Astrocyte of the spinal cord (primary cell): ENCODE measurements at regions not wholly inside any gene's neighbourhood (a gene's known extent, or its start where the extent isn't known, plus 50 kb on each side); places are given as distances from the start of the nearest gene placed in this dataset.
A peak's percentile ranks its signal among the peaks of the same experiment; 100 is the strongest.

ENCODE experiments used
- DNase-seq: peaks from one replicate; pipeline ENCODE4 v3.0.0; 2011; ENCODE audit warnings: low read depth, low spot score
- H3K4me3 ChIP-seq: 2 replicates; pipeline ENCODE4 v1.5.1; 2011; ENCODE audit warnings: low read depth, mild to moderate bottlenecking, low read length, moderate library complexity
- CTCF ChIP-seq: IDR thresholded peaks from 2 replicates; pipeline ENCODE4 v1.5.1; 2012; ENCODE audit warnings: low read depth, mild to moderate bottlenecking, low read length, inconsistent platforms
- in situ Hi-C: cut with HindIII; loops from 2 replicates; pipeline ENCODE4 v1.10.0; 2017; ENCODE audit warnings: low sequenced_read_pairs

- H3K4me3 ChIP-seq: no peak overlapping the region
- TF ChIP-seq CTCF: no peak
- DNase-seq: no peak
- in situ Hi-C loops: no loop called here
These were observed 278.8 kb upstream of the NDST3 start for GRCh38 chr4:117755438-117755837.

DNA sequence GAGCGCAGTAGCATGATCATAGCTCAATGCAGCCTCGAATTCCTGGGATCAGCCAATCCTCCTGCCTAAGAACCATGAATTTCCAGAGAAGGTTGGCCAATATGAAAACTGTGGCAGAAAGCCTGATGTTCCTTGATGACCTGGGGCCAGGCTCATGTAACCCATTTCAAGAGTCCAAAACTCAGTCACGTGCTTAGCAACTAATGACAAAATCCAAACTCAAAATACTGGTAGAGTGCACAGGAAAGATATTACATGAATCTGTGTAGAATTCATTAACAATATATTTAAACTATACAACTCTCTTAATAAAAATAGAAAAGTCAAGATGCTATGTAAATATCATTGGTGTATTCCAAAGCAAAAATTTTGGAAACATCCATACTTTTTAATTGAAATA, 265.7 kb upstream of the NDST3 start:
- TF ChIP-seq CTCF: no peak
- in situ Hi-C loops: no loop called here

DNA sequence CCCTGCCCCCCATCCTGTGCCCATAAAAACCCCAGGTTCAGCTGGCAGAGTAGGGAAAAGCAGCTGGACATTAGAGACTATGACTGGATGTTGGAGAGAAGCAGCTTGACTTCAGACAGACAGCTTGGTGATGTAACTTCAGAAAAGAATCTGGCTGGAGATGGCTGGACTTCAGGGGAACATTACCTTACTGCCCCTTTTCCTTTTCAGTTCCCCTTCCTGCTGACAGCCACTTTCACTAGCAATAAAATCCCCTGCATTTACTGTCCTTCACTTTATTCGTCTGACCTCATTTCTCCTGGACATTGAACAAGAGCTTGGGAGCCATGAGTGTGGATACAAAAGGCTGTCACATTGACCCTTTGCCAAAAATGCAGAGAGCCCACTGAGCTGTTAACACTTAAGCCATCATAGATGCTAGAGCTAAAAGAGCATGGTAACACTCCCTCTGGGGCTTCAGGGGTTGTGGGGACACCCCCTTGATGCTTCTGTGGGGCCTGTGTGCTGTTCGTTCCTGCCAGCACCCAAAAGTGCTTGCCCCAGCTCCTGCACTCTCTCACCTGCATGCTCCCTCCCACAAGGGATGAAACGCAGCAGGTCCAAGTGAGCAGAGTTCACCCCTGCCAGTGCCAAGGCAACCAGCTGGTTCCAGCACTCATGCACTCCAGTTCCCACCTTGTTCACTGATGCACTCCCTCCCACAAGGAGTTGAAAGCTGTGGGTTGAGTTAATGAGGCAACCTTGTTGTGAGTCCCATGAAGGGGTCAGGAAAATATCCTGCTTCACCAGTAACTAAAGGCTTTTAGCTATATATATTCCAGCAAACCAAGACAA, 263.8 kb upstream of the NDST3 start:
- no peak overlapping the region for H3K4me3 ChIP-seq
- no peak for TF ChIP-seq CTCF
- in situ Hi-C loops: no loop called here
- no peak for DNase-seq

More for the DNA sequence above, 265.7 kb upstream of the NDST3 start:
- H3K4me3 ChIP-seq: no peak overlapping the region
- DNase-seq: no peak

DNA sequence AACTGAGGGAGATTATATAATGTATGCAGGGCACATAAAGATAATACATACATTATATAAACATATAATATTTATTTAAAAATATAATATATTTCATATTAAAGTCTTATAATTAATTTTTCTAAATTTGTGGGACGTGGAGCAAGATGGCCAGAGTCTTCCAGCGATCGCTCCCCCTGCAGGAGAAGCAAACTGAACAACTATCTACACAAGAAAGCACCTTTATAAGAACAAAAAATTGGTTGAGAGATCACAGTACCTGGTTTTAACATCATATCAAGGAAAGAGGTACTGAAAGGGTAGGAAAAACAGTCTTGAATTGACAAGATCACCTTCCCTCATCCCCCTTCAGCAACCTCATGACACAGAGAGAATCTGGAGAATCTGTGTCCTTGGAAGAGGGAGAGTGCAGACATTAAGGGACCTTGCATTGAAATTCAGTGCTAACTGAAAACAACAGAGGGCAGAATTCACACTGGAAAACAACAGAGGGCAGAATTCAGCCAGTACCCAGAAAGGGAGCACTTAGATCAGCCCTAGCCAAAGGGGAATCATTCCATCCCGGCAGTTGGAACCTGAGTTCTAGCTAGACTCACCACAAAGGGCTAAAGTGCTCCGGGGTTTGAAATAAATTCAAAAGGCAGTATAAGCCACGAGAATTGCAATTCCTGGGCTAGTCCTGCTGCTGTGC, 262.5 kb upstream of the NDST3 start:
- H3K4me3 ChIP-seq: no peak overlapping the region
- no peak for TF ChIP-seq CTCF
- in situ Hi-C loops: no loop called here
- DNase-seq: no peak

DNA sequence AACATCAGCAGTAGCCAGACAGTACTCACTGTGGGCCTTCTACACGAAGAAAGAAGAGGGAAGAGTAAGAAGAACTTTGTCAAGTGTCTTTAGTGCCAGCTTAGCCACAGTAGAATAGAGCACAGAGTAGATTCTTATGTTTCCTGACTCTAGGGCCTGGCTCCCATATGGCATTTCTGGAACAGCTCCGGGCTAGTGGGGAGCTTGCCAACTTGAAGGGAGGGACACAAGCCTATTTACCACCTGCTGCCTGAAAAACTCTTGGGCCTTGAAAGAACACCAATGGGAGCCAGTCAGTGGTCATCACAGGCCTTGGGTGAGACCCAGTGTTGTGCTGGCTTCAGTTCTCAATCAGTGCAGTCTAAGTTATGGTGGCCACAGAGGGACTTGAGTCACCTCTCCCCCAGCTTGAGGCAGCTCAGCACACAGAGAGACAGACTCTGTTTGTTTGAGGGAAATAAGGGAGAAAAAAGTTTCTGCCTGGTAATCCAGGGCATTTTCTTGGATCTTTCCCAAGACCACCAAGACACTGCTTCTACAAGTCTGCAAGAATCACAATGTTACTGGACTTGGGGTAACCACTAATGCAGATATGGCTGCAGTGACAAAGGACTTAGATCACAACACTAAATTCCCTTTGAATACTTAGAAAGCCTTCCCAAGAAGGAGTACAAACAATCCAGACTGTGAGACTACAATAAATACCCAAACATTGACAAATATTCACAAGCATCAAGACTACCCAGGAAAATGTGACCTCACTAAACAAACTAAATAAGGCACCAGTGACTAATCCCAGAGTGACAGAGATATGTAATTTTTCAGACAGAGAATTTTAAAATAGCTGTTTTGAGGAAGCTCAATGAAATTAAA, 261.0 kb upstream of the NDST3 start:
- in situ Hi-C loops: no loop called here
- no peak for TF ChIP-seq CTCF
- no peak overlapping the region for H3K4me3 ChIP-seq
- DNase-seq: no peak

GRCh38 chr4:117777721-117778120, 256.6 kb upstream of the NDST3 start:
- H3K4me3 ChIP-seq: no peak overlapping the region
- in situ Hi-C loops: no loop called here
- peak; percentile 51 for DNase-seq
- TF ChIP-seq CTCF: no peak
